ENCODE measurements at regions not wholly inside any gene's neighbourhood (a gene's known extent, or its start where the extent isn't known, plus 50 kb on each side); places are given as distances from the start of the nearest gene placed in this dataset.

DNA sequence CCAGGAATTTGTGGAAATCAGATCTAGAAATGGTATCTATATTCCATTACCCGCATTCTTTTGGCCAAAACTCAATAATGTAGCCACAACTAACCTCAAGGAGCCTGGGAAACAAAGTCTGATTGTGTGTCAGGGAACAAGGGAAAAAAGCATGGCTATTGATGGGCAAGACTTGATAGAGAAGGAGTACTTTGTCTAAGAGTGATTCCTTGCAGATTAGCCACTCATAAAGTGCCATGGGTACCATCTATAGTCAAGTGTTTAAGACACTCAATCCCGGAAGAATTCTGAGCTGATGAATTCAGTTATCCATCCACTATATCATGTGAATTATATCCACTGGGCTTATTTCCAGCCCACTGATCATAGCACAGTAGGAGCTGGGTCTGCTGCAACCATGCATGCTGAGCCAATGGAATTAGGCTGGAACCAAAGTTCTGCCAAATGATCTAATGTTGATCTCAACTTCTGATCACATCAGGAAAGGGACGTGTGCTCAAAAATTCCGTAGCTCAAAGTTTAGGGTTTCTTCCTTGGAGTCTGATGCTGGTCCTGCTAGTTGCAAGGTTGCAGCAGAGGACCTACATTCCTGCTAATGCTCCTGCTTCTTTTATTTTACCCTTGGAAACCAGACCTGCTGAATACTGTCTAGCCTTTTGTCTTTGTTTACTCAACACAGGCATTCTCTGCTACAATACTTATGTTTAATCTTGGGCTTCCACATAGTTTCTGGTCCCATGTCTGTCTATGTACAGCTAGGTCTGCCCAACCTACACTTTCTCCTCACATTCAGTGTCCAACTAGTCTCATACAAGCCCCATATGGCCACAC is 629.7 kb downstream of the IRS1 start:
- no peak for FAIRE-seq
- H3K9me3 ChIP-seq = peaks cover 5% of the 10 kb centered on the region; the same call in 1 of the 3 replicates
- ATAC-seq = no peak
- no peaks in the 10 kb centered on the region for H3K4me1 ChIP-seq
- WGBS (ENCODE audit: missing lambda C conversion rate) = 87% methylated on average over 4 of the region's 4 CpGs
- no peak overlapping the region for H3K4me2 ChIP-seq
- no peak overlapping the region for H3K4me3 ChIP-seq
- ChIA-PET CTCF (interaction anchor here (0.7 to 0.8 kb wide), 2 partner anchors 12 to 631 kb away, joined by 3 read pairs; no protein-coding TSS in a partner anchor), POLR2A (no interaction called here)
- no peak overlapping the region for H3K27ac ChIP-seq
- no peak for DNase-seq (ENCODE audit: low read depth in 1 of 2, low spot score in 1 of 2)
- TF ChIP-seq, protein P1, sequence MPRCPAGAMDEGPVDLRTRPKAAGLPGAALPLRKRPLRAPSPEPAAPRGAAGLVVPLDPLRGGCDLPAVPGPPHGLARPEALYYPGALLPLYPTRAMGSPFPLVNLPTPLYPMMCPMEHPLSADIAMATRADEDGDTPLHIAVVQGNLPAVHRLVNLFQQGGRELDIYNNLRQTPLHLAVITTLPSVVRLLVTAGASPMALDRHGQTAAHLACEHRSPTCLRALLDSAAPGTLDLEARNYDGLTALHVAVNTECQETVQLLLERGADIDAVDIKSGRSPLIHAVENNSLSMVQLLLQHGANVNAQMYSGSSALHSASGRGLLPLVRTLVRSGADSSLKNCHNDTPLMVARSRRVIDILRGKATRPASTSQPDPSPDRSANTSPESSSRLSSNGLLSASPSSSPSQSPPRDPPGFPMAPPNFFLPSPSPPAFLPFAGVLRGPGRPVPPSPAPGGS (IDR thresholded peaks at IDR 0.05) = no peak
- TF ChIP-seq MYC (IDR thresholded peaks at IDR 0.05; ENCODE audit: borderline replicate concordance, low read length) (no peak), NR3C1 (IDR thresholded peaks at IDR 0.05) (no peak), MAZ (IDR thresholded peaks at IDR 0.05; ENCODE audit: borderline replicate concordance, low read depth, low read length) (no peak)
- TF ChIP-seq, protein P2, sequence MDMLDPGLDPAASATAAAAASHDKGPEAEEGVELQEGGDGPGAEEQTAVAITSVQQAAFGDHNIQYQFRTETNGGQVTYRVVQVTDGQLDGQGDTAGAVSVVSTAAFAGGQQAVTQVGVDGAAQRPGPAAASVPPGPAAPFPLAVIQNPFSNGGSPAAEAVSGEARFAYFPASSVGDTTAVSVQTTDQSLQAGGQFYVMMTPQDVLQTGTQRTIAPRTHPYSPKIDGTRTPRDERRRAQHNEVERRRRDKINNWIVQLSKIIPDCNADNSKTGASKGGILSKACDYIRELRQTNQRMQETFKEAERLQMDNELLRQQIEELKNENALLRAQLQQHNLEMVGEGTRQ (IDR thresholded peaks at IDR 0.05) = no peak

DNA sequence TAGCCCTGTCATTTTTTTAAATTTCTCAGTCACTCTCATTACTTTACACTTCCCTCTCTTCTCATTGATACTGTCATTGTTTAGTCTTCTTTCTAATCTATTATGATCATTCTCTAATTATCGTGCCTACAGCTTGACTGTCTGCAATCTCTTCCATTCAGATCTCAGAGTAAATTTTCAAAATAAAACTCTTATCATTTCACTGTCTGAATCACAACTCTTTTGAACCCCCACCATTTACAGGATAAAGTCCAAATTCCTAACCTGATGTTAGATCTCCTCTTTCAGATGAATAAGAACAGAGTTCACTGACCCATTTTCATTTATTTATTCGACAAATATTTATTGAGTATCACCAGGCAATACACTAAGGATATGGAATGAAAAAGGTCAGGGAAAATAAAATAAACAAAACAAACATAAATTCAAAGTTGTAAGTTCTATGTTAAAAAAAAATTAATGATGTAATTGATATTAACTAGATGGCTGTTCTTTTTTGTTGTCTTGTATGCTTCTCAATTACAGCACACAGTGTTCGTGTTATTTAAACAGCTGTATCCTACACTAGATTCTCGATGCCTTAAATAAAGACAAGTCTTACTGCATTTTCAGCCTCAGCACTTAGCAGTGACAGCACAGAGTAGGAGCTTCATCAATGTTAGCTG is 631.0 kb downstream of the IRS1 start:
- DNase-seq (ENCODE audit: low read depth in 1 of 2, low spot score in 1 of 2) = no peak
- Histone ChIP-seq H3K9me3 (no peaks in the 10 kb centered on the region), H3K4me3 (no peak overlapping the region), H3K4me2 (no peak overlapping the region), H3K27ac (no peak overlapping the region), H3K4me1 (no peaks in the 10 kb centered on the region)
- CTCF ChIA-PET = interaction anchor here (0.7 to 1.0 kb wide), 2 partner anchors 13 to 32 kb away, joined by 3 read pairs; no protein-coding TSS in a partner anchor
- POLR2A ChIA-PET = no interaction called here
- 60% methylated on average over 4 of the region's 4 CpGs for WGBS (ENCODE audit: missing lambda C conversion rate)
- FAIRE-seq = no peak
- ATAC-seq = no peak
- TF ChIP-seq JUN (IDR thresholded peaks at IDR 0.05) (no peak), PHF8 (IDR thresholded peaks at IDR 0.05; ENCODE audit: borderline replicate concordance, low read depth) (no peak), RNF2 (IDR thresholded peaks at IDR 0.05; ENCODE audit: borderline replicate concordance, low read depth) (no peak), SREBF2 (IDR thresholded peaks at IDR 0.05) (no peak), FOSL2 (IDR thresholded peaks at IDR 0.05) (no peak), FOSL2 (CRISPR knock-in tag; IDR thresholded peaks at IDR 0.05) (no peak), EHF (CRISPR knock-in tag; IDR thresholded peaks at IDR 0.05) (no peak), ZFP36 (IDR thresholded peaks at IDR 0.05; ENCODE audit: borderline replicate concordance, partially characterized antibody) (no peak), ESRRA (IDR thresholded peaks at IDR 0.05; ENCODE audit: borderline replicate concordance, low read length) (no peak), NPAS2 (CRISPR knock-in tag; IDR thresholded peaks at IDR 0.05; ENCODE audit: borderline replicate concordance) (no peak), RFX5 (IDR thresholded peaks at IDR 0.05) (no peak), NFE2L2 (conservative IDR thresholded peaks at IDR 0.05; ENCODE audit: low read length) (no peak)
- TF ChIP-seq, protein P3, sequence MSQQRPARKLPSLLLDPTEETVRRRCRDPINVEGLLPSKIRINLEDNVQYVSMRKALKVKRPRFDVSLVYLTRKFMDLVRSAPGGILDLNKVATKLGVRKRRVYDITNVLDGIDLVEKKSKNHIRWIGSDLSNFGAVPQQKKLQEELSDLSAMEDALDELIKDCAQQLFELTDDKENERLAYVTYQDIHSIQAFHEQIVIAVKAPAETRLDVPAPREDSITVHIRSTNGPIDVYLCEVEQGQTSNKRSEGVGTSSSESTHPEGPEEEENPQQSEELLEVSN (IDR thresholded peaks at IDR 0.05; ENCODE audit: borderline replicate concordance, low read depth) = no peak
- TF ChIP-seq, protein P4, sequence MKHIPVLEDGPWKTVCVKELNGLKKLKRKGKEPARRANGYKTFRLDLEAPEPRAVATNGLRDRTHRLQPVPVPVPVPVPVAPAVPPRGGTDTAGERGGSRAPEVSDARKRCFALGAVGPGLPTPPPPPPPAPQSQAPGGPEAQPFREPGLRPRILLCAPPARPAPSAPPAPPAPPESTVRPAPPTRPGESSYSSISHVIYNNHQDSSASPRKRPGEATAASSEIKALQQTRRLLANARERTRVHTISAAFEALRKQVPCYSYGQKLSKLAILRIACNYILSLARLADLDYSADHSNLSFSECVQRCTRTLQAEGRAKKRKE (CRISPR knock-in tag; IDR thresholded peaks at IDR 0.05; ENCODE audit: low read depth) = no peak
- TF ChIP-seq, protein P1 (IDR thresholded peaks at IDR 0.05) = no peak

Data from A549 (cell line).